ENCODE measurements at regions not wholly inside any gene's neighbourhood (a gene's known extent, or its start where the extent isn't known, plus 50 kb on each side); places are given as distances from the start of the nearest gene placed in this dataset.

DNA sequence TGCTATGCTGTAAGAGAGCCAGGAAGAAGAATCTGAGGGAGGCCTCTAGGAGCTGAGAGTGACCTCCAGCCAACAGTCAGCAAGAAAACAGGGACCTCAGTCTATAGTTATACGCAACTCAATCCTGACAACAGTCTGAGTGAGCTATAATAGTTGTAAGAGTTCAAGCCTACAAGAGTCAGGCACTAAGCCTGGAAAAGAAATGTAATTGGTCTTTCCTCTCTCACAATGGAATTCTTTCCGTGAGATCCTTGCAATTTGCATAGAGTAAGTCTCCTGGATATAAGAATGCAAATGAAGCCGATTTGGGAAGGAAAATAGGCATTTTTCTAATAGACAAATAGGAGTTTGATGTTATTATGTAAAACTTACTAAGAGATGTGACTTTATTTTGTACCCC is 1332.6 kb upstream of the CELF4 start:
- DNase-seq = no peak

GRCh38 chr18:38895560-38895959 is 1330.0 kb upstream of the CELF4 start:
- DNase-seq = no peak

DNA sequence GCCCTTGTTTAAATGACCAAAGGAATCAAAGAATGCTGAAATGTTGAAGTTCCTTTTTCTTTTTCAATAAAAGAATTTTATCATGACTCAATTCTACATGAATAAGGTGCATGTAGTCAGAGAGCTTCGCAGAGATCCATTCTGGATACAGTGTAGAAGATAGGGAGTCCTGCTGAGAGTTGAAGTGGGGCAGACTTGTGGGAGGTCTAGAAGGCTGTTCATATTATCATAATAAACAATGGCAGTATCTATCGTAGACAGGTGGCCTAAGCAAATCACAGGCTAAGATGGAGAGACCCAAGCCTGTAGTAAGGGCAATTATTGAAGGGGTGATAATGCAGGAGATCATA is 1322.0 kb upstream of the CELF4 start:
- no peak for DNase-seq

- no peak for DNase-seq
Measured at GRCh38 chr18:38886861-38887670, 1321.5 kb upstream of the CELF4 start.

DNA sequence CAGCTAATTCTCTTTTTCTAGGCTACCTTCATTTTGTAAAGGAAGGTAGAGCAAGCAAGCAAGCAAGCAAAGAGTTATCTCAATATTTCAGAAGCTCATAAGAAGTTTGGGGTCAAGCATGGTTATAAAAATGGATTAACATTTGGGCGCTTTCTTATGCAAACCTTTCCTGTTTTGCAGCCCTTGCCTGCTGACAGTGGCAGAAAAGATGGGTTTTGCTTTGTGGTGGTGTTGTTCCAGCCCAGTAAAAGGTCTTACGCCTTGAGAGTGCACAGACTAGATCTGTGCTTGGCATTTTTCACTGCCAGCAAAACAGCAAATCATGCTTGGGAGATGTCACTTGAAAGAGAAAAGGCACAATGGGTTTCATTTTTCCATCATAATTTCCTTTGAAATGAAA is 1320.6 kb upstream of the CELF4 start:
- no peak for DNase-seq

DNA sequence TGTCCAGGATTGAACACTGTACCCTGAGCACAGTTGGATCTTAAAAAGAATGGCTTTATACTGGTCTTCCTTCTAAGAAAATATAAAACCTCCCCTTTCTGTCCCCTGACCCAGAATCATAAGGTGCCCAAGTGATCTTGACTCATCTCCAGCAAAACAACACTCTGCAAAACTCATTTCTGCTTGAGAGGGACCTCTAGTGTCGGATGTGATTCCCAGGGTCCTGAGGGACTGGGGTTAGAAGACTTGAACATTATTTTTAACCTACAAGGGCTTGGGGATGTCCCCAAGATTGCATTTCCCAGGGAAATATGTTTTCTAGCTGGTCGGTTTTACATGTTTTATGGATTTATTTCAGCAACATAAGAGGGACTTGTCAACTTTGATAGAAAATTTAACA is 1318.5 kb upstream of the CELF4 start:
- DNase-seq = no peak

DNA sequence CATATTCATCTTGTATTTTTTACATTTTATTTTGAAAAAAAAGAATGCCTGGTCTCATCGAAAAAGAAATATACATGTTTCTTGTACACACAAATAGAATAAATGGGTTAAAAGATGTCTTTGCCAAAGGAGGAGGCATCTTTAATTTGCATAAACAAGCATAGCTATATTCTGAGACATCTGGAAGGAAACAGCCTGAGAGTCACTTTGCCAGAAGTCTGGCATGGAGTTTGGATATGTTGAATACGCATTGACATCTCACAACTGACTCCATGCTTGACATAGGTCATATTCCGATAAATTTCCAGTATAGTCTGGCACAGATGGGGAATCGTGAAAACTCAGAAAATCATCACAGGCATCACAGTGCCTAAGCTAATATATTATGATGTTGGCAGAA is 1317.5 kb upstream of the CELF4 start:
- no peak for DNase-seq

DNA sequence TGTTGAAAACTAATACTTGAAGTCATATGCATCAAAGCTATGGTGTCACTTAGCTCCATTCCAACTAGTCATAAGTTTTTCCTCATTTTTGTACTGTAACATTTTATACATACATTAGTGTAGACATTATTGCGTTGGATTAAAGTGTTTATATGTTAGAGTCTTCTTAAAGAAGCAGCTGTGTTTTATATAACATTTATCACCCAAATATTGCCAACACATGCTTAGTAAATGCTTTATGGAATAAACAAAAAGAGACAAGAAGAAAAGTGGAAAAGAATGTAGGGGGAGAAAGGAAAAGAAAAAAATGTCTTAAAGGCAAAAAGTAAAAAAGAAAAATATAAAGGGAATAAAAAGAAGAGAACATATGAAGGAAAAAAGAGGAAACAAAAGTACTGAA is 1314.3 kb upstream of the CELF4 start:
- DNase-seq = no peak

DNA sequence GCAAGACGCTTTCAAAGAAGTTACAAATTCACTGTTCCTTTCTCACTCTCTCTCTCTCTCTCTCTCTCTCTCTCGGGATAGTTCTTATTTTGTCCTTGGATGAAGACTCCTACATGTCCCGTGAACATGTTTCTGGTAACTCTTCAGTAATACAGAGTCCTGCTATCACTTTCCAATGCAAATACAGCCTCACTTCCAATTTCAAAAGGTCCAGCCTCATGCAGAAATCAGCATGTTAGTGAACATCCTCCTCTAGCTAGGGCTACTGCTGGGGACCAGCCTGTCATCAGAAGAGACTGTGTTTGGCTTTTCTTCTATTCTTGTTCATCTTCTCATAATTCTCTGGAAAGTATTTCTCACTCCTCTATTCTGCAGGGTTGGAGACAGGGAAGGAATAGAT is 1306.7 kb upstream of the CELF4 start:
- no peak for DNase-seq

DNA sequence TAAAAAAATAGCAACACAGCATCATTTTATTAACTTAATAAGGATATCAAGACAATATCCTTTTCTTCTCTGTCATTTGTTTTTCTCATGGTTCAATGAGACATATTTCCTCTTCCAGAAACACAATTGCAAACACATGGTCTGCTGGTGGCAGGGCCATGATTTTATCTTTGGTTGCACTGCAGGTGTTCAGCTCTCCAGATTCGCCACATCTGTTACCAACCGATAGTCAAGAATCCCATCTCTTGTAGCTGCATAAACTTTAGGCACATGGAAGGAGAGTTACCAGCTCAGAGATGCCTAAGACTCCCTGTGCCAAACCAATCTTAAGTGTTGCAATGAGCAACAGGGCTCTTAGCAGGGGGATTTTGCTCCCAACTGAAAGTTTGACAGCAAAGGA is 1303.2 kb upstream of the CELF4 start:
- no peak for DNase-seq

- no peak for DNase-seq
Measured at GRCh38 chr18:38867680-38868079, 1302.1 kb upstream of the CELF4 start.

GRCh38 chr18:38851526-38851925 is 1285.9 kb upstream of the CELF4 start:
- DNase-seq = no peak

DNA sequence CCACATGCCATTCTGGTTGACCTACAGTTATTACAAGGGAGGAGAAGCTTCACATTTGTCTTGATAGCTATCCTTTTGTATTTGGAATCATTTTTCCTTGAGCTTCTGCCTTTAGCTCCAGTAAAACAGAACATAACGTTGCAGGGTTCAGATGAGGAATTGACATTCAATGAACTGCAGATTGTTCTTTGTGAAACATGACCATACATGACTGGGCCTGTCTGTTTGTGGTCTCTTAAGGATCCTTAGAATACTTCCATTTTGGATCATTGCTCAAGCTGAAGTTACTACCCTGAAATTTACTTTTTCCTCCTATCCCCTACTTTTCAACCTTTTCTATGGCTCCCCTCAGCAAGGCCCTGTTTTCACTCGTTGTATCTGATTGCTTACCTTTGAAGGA is 1281.7 kb upstream of the CELF4 start:
- DNase-seq = no peak

- DNase-seq = no peak
Measured at GRCh38 chr18:38843291-38843690, 1277.7 kb upstream of the CELF4 start.

- no peak for DNase-seq
Measured at GRCh38 chr18:38826247-38826646, 1260.6 kb upstream of the CELF4 start.

DNA sequence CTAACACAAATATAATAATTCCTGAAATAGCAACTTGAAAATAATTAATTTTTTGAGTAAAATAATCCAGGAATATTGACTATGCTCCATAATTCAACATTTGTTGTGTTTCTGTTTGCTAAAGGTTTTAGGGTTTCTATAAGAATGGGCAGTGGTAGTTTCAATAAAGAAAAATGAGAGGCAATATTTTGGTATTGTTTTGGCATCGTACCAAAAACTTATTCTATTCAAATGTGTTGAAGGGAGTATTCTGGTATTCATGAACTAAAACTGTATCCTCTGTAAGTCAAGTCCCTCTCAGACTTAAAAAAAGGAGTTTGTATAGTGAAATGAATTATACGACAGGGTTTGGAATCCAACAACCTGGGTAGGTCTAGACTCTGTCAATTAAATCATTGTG is 1245.6 kb upstream of the CELF4 start:
- DNase-seq = no peak

DNA sequence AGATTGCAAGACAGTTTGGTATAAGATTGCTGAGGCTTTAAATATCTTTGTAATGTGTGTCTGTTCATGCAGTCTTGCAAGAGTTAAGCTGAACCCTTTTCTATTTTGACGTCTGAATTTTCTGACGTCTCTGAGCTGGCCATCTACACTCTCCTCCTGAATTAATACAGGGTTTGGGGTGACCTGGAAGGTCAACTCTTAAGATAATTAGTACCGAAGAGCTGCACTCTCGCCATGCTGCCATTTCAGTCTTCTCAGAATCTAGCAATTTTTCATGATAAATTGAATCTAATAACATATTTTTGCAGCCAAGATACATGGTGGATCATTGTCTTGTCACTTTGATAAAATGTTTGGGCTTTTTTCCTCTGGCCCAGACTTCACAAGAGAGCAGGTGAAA is 1245.2 kb upstream of the CELF4 start:
- DNase-seq = no peak

GRCh38 chr18:38807915-38808314 is 1242.3 kb upstream of the CELF4 start:
- no peak for DNase-seq

DNA sequence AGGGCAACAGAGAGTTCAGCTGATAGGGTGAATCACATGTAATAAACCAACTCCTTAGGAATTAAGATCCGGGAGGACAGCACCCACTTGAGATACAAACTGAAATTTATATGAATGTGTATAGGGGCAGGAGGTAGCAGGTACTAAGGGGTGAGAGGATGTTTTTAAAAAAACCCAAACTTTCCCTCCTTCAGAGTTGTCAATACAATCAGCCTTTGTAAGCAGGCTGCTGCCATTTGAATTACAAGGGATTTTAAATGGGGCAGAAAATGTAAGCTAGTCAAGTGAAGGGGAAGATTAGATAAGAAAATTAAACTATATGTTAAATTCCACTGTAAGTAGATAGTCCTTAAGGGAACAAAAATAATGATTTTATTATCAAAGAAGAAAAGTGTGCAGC is 1239.7 kb upstream of the CELF4 start:
- no peak for DNase-seq

DNA sequence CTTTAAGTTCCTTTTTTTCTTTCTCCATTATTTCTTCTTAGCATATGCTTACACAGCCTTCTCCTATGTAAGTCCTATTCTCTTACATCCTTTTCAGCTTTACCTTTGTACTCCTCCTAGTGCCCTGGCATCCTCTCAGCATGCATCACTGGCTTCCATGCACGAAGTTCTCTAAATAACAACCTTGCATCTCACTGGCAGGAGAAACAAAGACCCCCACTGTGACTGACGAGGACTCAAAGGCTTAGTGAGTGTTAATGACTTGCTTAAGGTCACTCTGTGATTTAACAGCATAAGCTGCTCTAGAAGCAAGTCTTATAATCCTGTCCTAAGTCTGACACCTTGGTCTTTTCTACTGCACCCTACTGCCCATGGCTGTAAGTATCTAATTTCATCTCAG is 1236.0 kb upstream of the CELF4 start:
- no peak for DNase-seq

- no peak for DNase-seq
Measured at GRCh38 chr18:38796762-38797161, 1231.2 kb upstream of the CELF4 start.

GRCh38 chr18:38792731-38793130 is 1227.1 kb upstream of the CELF4 start:
- DNase-seq = peak; percentile 79

- DNase-seq = no peak
Measured at GRCh38 chr18:38790786-38791185, 1225.2 kb upstream of the CELF4 start.

GRCh38 chr18:38790303-38790702 is 1224.7 kb upstream of the CELF4 start:
- peak; percentile 3 for DNase-seq

DNA sequence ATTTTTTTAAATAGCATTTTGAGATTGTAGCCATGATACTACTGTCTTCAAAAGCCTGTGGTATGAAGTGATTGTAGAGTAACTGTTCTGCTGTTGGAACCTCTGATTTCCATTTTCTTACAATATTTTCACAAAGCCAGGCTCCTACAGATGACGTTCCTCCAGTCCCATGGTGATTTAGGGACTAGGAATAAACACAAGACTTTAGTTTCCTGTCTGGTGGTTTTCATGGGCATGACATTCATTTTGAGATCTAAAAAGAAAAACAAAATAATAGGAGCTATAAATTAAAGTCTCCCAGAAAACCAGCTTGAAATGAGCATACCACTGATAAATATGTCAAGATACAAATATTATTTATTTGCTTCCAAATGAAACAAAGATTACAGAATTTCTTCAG is 1223.5 kb upstream of the CELF4 start:
- no peak for DNase-seq

DNA sequence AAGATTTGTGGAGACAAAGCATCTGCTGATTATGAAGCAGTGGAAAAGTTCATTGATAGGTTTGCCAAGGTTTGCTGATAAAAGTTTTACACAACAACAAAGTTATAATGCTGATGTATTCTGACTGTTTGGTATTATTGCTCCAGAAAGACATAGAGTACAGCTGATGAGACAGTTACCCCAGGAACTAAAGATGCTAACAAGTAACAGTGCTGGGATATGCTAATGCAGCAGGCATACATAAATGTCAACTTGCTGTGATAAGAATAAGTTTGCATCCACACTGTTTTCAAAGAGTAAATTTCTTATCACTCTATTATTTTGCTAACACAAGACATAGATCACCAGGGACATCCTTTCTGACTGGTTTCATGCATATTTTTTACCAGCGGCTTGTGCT is 1221.3 kb upstream of the CELF4 start:
- DNase-seq = no peak
